ENCODE measurements at regions not wholly inside any gene's neighbourhood (a gene's known extent, or its start where the extent isn't known, plus 50 kb on each side); places are given as distances from the start of the nearest gene placed in this dataset.

GRCh38 chr1:86277936-86278335, 118.2 kb downstream of the ODF2L start:
- H3K4me3 ChIP-seq (ENCODE audit: low read depth, low read length) = no peak overlapping the region
- no peak for DNase-seq (ENCODE audit: low read depth, low spot score)
- TF ChIP-seq, protein P1, sequence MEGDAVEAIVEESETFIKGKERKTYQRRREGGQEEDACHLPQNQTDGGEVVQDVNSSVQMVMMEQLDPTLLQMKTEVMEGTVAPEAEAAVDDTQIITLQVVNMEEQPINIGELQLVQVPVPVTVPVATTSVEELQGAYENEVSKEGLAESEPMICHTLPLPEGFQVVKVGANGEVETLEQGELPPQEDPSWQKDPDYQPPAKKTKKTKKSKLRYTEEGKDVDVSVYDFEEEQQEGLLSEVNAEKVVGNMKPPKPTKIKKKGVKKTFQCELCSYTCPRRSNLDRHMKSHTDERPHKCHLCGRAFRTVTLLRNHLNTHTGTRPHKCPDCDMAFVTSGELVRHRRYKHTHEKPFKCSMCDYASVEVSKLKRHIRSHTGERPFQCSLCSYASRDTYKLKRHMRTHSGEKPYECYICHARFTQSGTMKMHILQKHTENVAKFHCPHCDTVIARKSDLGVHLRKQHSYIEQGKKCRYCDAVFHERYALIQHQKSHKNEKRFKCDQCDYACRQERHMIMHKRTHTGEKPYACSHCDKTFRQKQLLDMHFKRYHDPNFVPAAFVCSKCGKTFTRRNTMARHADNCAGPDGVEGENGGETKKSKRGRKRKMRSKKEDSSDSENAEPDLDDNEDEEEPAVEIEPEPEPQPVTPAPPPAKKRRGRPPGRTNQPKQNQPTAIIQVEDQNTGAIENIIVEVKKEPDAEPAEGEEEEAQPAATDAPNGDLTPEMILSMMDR (IDR thresholded peaks at IDR 0.05; ENCODE audit: low read depth, low read length) = no peak
- in situ Hi-C loops (cut with HindIII; ENCODE audit: low sequenced_read_pairs) = no loop called here

- no peak overlapping the region for H3K4me3 ChIP-seq (ENCODE audit: low read depth, low read length)
- in situ Hi-C loops (cut with HindIII; ENCODE audit: low sequenced_read_pairs) = no loop called here
- TF ChIP-seq, protein P1 (IDR thresholded peaks at IDR 0.05; ENCODE audit: low read depth, low read length) = no peak
- no peak for DNase-seq (ENCODE audit: low read depth, low spot score)
These were observed 116.5 kb upstream of the COL24A1 start for GRCh38 chr1:86273066-86273465.

GRCh38 chr1:86272083-86272482, 115.5 kb upstream of the COL24A1 start:
- in situ Hi-C loops (cut with HindIII; ENCODE audit: low sequenced_read_pairs) = no loop called here
- TF ChIP-seq, protein P1 (IDR thresholded peaks at IDR 0.05; ENCODE audit: low read depth, low read length) = no peak
- DNase-seq (ENCODE audit: low read depth, low spot score) = no peak
- H3K4me3 ChIP-seq (ENCODE audit: low read depth, low read length) = no peak overlapping the region

DNA sequence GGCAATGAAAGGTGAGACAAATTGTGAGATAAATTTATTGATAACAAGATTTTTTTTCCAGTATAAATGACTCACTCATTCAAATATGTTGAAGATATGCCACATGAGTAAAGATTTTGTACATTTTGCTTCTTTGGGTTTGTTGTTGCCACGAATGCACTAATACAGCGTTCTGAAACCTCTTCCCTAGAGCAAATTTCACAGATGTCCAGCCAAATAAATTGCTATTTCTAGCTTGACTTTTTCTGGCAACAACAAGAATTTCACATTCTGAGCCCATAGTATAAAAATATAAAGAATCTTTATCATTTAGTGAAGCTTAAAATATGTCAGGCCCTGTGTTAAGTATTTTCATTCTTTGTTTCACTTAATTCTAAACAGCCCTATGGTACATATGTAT, 114.5 kb upstream of the COL24A1 start:
- no peak for DNase-seq (ENCODE audit: low read depth, low spot score)
- H3K4me3 ChIP-seq (ENCODE audit: low read depth, low read length) = no peak overlapping the region
- in situ Hi-C loops (cut with HindIII; ENCODE audit: low sequenced_read_pairs) = no loop called here
- TF ChIP-seq, protein P1 (IDR thresholded peaks at IDR 0.05; ENCODE audit: low read depth, low read length) = no peak

DNA sequence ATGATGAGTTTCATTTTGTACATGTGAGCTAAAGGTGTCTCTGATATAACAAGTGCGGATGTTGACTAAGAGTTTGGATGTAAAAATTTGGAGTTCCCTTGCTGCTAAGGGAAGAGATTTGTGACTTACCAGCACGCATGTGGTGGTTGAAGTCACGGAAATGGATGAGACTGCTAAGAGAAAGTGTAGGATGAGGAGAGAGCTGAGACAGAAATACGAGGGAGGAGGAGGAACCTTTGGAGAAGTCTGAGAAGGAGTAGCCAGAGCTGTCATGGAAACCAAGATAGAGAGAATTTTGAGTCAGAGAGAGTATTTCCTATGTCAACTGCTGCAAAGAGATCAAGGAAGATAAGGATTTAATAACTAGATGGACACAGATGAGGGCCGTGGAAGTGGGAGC, 106.5 kb upstream of the COL24A1 start:
- in situ Hi-C loops (cut with HindIII; ENCODE audit: low sequenced_read_pairs) = no loop called here
- H3K4me3 ChIP-seq (ENCODE audit: low read depth, low read length) = no peak overlapping the region
- TF ChIP-seq, protein P1 (IDR thresholded peaks at IDR 0.05; ENCODE audit: low read depth, low read length) = no peak
- DNase-seq (ENCODE audit: low read depth, low spot score) = no peak

GRCh38 chr1:86260476-86260875, 103.9 kb upstream of the COL24A1 start:
- no peak overlapping the region for H3K4me3 ChIP-seq (ENCODE audit: low read depth, low read length)
- in situ Hi-C loops (cut with HindIII; ENCODE audit: low sequenced_read_pairs) = no loop called here
- no peak for DNase-seq (ENCODE audit: low read depth, low spot score)
- TF ChIP-seq, protein P1 (IDR thresholded peaks at IDR 0.05; ENCODE audit: low read depth, low read length) = no peak

- TF ChIP-seq, protein P1 (IDR thresholded peaks at IDR 0.05; ENCODE audit: low read depth, low read length) = no peak
- DNase-seq (ENCODE audit: low read depth, low spot score) = no peak
- H3K4me3 ChIP-seq (ENCODE audit: low read depth, low read length) = no peak overlapping the region
- in situ Hi-C loops (cut with HindIII; ENCODE audit: low sequenced_read_pairs) = no loop called here
These were observed 102.8 kb upstream of the COL24A1 start for GRCh38 chr1:86259390-86259789.

Measured in astrocyte of the spinal cord (primary cell).